GM12878 (cell line): ENCODE measurements at regions not wholly inside any gene's neighbourhood (a gene's known extent, or its start where the extent isn't known, plus 50 kb on each side); places are given as distances from the start of the nearest gene placed in this dataset.

Source experiments
- ATAC-seq: fragments of 200-7000 bp; cut with Tn5 transposase; 3 replicates; pipeline ENCODE4 v1.9.1; 2020; ENCODE audit warnings: mild to moderate bottlenecking, moderate library complexity
- BruUV-seq: library from RNA; stranded (reverse); fragments of 400-500 nt; replicated peaks from 2 replicates; lab custom pipeline; 2021; lab: Mats Ljungman, UMichigan
- CTCF ChIA-PET: fragments of 300-600 bp; sonication (Branson Sonifier 250); formaldehyde crosslinking; extraction: SDS; loops from one replicate; lab custom pipeline; 2021; ENCODE audit warnings: inconsistent platforms; lab: Yijun Ruan, JAX
- POLR2A ChIA-PET: fragments of 350-600 bp; formaldehyde crosslinking; extraction: SDS; loops from one replicate; lab custom pipeline; 2021; ENCODE audit warnings: inconsistent platforms; lab: Charles Lee
- RAD21 ChIA-PET: fragments of 300-600 bp; sonication (Branson Sonifier 250); formaldehyde crosslinking; loops from one replicate; lab custom pipeline; 2023; ENCODE audit warnings: antibody characterized with exemption; ENCODE audit not compliant: unreplicated experiment; lab: Charles Lee
- SMC1A ChIA-PET: fragments of 300-600 bp; sonication (Branson Sonifier 250); formaldehyde crosslinking; loops from one replicate; lab custom pipeline; 2023; ENCODE audit not compliant: unreplicated experiment, uncharacterized antibody; lab: Charles Lee
- DNase-seq: peaks from one replicate; pipeline ENCODE4 v3.0.0-alpha.2; 2011; ENCODE audit warnings: low read depth, low spot score
- FAIRE-seq: peaks from 3 replicates; lab custom pipeline; 2011; peaks lifted over from hg19 to GRCh38; lab: Jason Lieb, UNC
- H2AFZ ChIP-seq: 2 replicates; pipeline ENCODE4 v1.6.0; 2011; ENCODE audit warnings: low read depth, low read length, control low read depth; ENCODE audit not compliant: control insufficient read depth
- H3K27ac ChIP-seq: 2 replicates; pipeline ENCODE4 v1.5.1; 2011; ENCODE audit warnings: control low read depth; ENCODE audit not compliant: control insufficient read depth, insufficient read depth
- H3K27me3 ChIP-seq, 2 experiments: replicated peaks in 1 of 2; 2 replicates each; pipeline versions ENCODE4 v1.6.0 to v1.6.1; 2011; ENCODE audit warnings: low read length in 1 of 2; ENCODE audit not compliant: control insufficient read depth in 2 of 2, insufficient read depth in 2 of 2
- H3K36me3 ChIP-seq, 2 experiments: 2 replicates each; pipeline ENCODE4 v1.5.1; 2011; ENCODE audit warnings: low read length in 1 of 2; ENCODE audit not compliant: control insufficient read depth in 2 of 2, insufficient read depth in 2 of 2
- H3K4me1 ChIP-seq: 2 replicates; pipeline ENCODE4 v1.6.1; 2011; ENCODE audit warnings: mild to moderate bottlenecking, low read length, moderate library complexity, mixed read lengths; ENCODE audit not compliant: control insufficient read depth, insufficient read depth
- H3K4me2 ChIP-seq: 2 replicates; pipeline ENCODE4 v1.6.0; 2011; ENCODE audit warnings: control low read depth; ENCODE audit not compliant: control insufficient read depth, insufficient read depth
- H3K4me3 ChIP-seq: fragments of 200-600 bp; sonication (generic); 2 replicates; pipeline ENCODE4 v1.5.1; 2016
- H3K79me2 ChIP-seq: 2 replicates; pipeline ENCODE4 v1.6.0; 2011; ENCODE audit warnings: low read length; ENCODE audit not compliant: control insufficient read depth, insufficient read depth
- H3K9ac ChIP-seq: 2 replicates; pipeline ENCODE4 v1.8.0; 2011; ENCODE audit warnings: low read length, control low read depth, mixed read lengths; ENCODE audit not compliant: control insufficient read depth, insufficient read depth
- H3K9me3 ChIP-seq: replicated peaks from 3 replicates; pipeline ENCODE4 v1.5.1; 2011; ENCODE audit warnings: mild to moderate bottlenecking, low read length; ENCODE audit not compliant: control insufficient read depth, insufficient read depth
- H4K20me1 ChIP-seq: 2 replicates; pipeline ENCODE4 v1.6.0; 2011; ENCODE audit not compliant: control insufficient read depth, insufficient read depth
- FOXM1 ChIP-seq: IDR thresholded peaks from 2 replicates; pipeline ENCODE4 v1.6.1; 2012; ENCODE audit warnings: low read depth, mild to moderate bottlenecking, inconsistent platforms, low read length, moderate library complexity
- WGBS: methylation state at CpG from one replicate; pipeline ENCODE4 v1.1.6; 2016; ENCODE audit warnings: low lambda C conversion rate; ENCODE audit not compliant: insufficient replicate concordance, insufficient coverage; ENCODE audit errors: missing lambda C conversion rate; 5-methylcytosine and 5-hydroxymethylcytosine counted together
- in situ Hi-C: fragments of 300-500 bp; cut with MboI; formaldehyde crosslinking; loops from 9 replicates; pipeline ENCODE4 v1.14.3; 2018; ENCODE audit warnings: mixed read lengths
- intact Hi-C: fragments of 100-400 bp; cut with micrococcal nuclease; formaldehyde crosslinking; loops from one replicate; pipeline ENCODE4 v1.14.2; 2022; ENCODE audit not compliant: unreplicated experiment
- TF ChIP-seq, protein P1 (sequence below): IDR thresholded peaks from 2 replicates; pipeline ENCODE4 v1.6.1; 2011; ENCODE audit warnings: mild to moderate bottlenecking, low read depth, low read length, moderate library complexity; ENCODE audit not compliant: insufficient replicate concordance
- TF ChIP-seq, protein P2 (sequence below): fragments of 450-650 bp; formaldehyde crosslinking; IDR thresholded peaks from 2 replicates; pipeline ENCODE4 v1.4.0; 2022; ENCODE audit warnings: mild to moderate bottlenecking, moderate library complexity

DNA sequence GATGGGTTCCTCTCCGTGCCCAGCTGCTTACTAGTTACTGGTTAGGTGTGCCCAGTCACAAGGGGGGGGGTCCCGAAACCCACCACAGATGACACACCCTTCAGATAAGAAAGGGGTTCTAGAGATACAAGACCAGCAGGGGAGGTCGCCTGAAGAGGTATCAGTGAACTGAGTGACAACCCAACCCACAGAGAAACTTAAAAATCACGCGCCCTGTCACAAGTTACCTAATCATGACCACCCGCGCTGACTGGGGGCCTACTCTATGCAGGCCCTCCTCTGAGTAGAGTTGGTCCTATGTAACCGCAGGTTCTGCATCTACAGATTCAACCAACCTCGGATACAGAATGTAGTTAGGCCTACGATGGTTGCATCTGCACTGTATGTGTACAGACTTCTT, 210.3 kb upstream of the SFSWAP start (continued):
- TF ChIP-seq, protein P1, sequence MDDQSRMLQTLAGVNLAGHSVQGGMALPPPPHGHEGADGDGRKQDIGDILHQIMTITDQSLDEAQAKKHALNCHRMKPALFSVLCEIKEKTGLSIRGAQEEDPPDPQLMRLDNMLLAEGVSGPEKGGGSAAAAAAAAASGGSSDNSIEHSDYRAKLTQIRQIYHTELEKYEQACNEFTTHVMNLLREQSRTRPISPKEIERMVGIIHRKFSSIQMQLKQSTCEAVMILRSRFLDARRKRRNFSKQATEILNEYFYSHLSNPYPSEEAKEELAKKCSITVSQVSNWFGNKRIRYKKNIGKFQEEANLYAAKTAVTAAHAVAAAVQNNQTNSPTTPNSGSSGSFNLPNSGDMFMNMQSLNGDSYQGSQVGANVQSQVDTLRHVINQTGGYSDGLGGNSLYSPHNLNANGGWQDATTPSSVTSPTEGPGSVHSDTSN: no peak

DNA sequence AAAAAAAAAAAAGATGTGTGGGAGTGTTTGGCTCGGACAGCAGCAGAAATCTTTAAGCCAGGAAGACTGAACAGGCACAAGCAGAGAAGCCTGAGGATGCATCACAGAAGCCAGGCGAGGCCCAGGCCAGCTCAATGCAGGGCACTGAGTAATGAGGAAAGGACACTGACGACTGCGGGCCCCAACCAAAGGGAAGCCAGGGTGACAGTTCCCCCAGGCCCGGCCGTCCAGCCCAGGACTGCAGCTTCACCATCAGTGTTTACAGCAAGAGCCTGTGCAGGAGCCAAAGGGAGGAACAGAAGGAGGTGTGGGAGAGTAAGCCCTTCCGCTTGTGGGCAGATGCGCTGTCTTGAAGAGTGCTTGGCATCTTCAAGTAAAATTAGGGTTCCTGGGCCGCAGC, 205.3 kb upstream of the SFSWAP start:
- in situ Hi-C loops: no loop called here
- Histone ChIP-seq H2AFZ (no peak overlapping the region), H3K27ac (no peak overlapping the region), H3K4me2 (no peak overlapping the region), H3K4me3 (no peak overlapping the region), H4K20me1 (no peaks in the 10 kb centered on the region), H3K9me3 (no peaks in the 10 kb centered on the region), H3K9ac (no peak overlapping the region), H3K79me2 (no peaks in the 10 kb centered on the region), H3K36me3 (no peaks in the 10 kb centered on the region), H3K4me1 (peaks cover 7% of the 10 kb centered on the region), H3K27me3 (no peaks in the 10 kb centered on the region)
- ChIA-PET SMC1A (no interaction called here), POLR2A (no interaction called here), CTCF (no interaction called here), RAD21 (no interaction called here)
- no TSS peak for BruUV-seq
- intact Hi-C loops: no loop called here
- WGBS: 47% methylated on average over 9 of the region's 9 CpGs
- TF ChIP-seq, protein P2, sequence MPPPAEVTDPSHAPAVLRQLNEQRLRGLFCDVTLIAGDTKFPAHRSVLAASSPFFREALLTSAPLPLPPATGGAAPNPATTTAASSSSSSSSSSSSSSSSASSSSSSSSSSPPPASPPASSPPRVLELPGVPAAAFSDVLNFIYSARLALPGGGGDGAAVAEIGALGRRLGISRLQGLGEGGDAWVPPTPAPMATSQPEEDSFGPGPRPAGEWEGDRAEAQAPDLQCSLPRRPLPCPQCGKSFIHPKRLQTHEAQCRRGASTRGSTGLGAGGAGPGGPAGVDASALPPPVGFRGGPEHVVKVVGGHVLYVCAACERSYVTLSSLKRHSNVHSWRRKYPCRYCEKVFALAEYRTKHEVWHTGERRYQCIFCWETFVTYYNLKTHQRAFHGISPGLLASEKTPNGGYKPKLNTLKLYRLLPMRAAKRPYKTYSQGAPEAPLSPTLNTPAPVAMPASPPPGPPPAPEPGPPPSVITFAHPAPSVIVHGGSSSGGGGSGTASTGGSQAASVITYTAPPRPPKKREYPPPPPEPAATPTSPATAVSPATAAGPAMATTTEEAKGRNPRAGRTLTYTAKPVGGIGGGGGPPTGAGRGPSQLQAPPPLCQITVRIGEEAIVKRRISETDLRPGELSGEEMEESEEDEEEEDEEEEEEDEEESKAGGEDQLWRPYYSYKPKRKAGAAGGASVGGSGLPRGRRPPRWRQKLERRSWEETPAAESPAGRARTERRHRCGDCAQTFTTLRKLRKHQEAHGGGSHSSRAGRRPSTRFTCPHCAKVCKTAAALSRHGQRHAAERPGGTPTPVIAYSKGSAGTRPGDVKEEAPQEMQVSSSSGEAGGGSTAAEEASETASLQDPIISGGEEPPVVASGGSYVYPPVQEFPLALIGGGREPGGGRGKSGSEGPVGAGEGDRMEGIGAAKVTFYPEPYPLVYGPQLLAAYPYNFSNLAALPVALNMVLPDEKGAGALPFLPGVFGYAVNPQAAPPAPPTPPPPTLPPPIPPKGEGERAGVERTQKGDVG (CRISPR knock-in tag): no peak
- no peak for TF ChIP-seq FOXM1
- DNase-seq (no peak), FAIRE-seq (no peak), ATAC-seq (no peak)
